ENCODE measurements at regions not wholly inside any gene's neighbourhood (a gene's known extent, or its start where the extent isn't known, plus 50 kb on each side); places are given as distances from the start of the nearest gene placed in this dataset.
"Not testable (repeated sequence)": the region's sequence is repeated elsewhere in the genome, so short reads cannot be mapped to it uniquely, and the experiment has no call there.

GRCh38 chr15:39238443-39238842 lies 342.4 kb upstream of the THBS1 start:
- no peak for DNase-seq (ENCODE audit: low read depth, low spot score)

- no peak for DNase-seq (ENCODE audit: low read depth, low spot score)
These were observed 341.3 kb upstream of the THBS1 start for GRCh38 chr15:39239562-39239961.

- DNase-seq (ENCODE audit: low read depth, low spot score): no peak
These were observed 338.5 kb upstream of the THBS1 start for GRCh38 chr15:39242345-39242744.

- DNase-seq (ENCODE audit: low read depth, low spot score): no peak
These were observed 337.5 kb upstream of the THBS1 start for GRCh38 chr15:39243396-39243795.

- no peak for DNase-seq (ENCODE audit: low read depth, low spot score)
These were observed 336.1 kb upstream of the THBS1 start for GRCh38 chr15:39244776-39245175.

GRCh38 chr15:39246523-39246922 lies 334.4 kb upstream of the THBS1 start:
- DNase-seq (ENCODE audit: low read depth, low spot score): no peak

- no peak for DNase-seq (ENCODE audit: low read depth, low spot score)
These were observed 333.3 kb upstream of the THBS1 start for GRCh38 chr15:39247574-39247973.

DNA sequence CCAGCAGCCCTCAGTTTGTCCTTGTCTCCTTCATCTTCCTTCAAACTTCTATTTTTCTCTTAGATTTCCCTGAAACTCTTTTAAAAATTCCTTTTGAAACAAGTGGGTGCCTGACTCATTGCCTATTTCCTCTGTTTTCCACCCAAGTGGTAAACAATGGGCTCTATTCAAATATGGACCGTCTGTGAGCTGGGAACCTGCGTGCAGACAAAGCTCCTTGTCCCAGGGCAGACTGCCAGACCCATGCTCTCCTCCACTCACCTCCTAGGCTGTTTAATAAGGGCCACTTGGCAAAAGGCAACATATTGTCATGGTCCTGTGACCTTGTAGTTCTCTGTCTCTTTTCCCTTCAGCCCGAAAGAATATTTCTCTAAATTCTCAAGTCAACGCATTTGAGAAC lies 332.7 kb upstream of the THBS1 start:
- no peak for DNase-seq (ENCODE audit: low read depth, low spot score)

- DNase-seq (ENCODE audit: low read depth, low spot score): no peak
These were observed 330.9 kb upstream of the THBS1 start for GRCh38 chr15:39250001-39250400.

GRCh38 chr15:39250460-39251186 lies 330.3 kb upstream of the THBS1 start:
- no peak for DNase-seq (ENCODE audit: low read depth, low spot score)

GRCh38 chr15:39251413-39252133 lies 329.3 kb upstream of the THBS1 start:
- DNase-seq (ENCODE audit: low read depth, low spot score): no peak

DNA sequence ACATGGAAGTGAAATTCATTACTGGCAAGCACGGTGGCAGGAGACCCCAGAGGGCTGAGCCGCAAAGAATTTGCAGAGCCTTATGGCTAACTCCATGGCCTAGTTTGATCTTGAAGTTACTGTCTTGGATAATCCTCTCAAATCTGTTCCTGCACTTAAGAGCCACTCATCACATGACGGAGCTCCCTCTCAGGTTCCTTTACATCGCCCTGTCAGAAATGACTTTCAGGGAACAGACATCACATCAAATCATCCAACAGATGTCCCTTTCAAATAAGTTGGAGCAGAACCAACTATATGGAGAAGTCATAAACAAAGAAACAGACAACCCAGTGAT lies 328.8 kb upstream of the THBS1 start:
- no peak for DNase-seq (ENCODE audit: low read depth, low spot score)

GRCh38 chr15:39253552-39253951 lies 327.3 kb upstream of the THBS1 start:
- no peak for DNase-seq (ENCODE audit: low read depth, low spot score)

GRCh38 chr15:39254181-39254580 lies 326.7 kb upstream of the THBS1 start:
- no peak for DNase-seq (ENCODE audit: low read depth, low spot score)

- DNase-seq (ENCODE audit: low read depth, low spot score): no peak
These were observed 325.1 kb upstream of the THBS1 start for GRCh38 chr15:39255760-39256159.

DNA sequence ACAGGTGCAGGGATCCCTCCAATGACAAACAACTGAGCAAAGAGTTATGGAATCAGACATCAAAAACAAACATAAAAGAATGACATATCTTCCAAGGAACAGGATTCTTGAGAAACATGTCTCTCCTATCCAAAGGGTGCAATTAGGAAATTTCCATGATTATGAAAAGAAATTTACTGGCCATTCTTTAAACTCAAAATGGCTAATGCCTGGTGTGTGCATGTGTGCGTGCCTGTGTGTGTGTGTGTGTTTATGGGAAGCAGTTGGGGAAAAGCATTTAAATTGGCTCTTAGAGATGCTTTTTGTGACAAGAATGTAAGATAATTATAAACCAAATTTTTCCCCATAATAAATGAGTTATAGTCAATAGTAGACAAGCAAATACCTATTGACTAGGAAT lies 320.5 kb upstream of the THBS1 start:
- DNase-seq (ENCODE audit: low read depth, low spot score): no peak

DNA sequence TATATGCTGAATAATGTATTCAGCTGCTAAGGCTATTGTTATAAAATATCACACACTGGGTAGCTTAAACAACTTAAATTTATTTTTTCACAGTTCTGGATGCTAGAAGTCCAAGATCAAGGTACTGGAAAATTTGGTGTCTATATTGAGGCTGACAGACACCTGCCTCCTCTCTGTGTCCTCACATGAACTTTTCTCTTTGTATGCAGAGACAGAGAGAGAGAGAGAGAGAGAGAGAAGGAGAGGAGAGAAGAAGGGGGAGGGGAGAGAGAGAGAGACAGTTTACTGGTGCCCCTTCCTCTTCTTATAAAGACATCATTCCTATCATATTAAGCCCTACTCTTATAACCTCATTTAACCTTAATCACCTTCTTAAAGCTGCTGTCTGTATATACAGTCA lies 320.1 kb upstream of the THBS1 start:
- no peak for DNase-seq (ENCODE audit: low read depth, low spot score)

- DNase-seq (ENCODE audit: low read depth, low spot score): not testable (repeated sequence)
These were observed 319.3 kb upstream of the THBS1 start for GRCh38 chr15:39261397-39262183.

DNA sequence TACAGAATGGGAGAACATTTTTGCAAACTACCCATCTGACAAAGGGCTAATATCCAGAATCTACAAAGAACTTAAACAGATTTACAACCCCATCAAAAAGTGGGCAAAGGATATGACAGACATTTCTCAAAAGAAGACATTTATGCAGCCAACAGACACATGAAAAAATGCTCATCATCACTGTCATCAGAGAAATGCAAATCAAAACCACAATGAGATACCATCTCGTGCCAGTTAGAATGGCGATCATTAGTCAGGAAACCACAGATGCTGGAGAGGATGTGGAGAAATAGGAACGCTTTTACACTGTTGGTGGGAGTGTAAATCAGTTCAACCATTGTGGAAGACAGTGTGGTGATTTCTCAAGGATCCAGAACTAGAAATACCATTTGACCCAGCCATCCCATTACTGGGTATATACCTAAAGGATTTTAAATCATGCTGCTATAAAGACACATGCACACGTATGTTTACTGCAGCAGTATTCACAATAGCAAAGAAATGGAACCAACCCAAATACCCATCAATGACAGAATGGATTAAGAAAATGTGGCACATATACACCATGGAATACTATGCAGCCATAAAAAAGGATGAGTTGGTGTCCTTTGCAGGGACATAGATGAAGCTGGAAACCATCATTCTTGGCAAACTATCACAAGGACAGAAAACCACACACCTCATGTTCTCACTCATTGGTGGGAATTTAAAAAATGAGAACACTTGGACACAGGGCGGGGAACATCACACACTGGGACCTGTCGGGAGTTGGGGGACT lies 317.7 kb upstream of the THBS1 start:
- not testable (repeated sequence) for DNase-seq (ENCODE audit: low read depth, low spot score)

GRCh38 chr15:39265261-39265660 lies 315.6 kb upstream of the THBS1 start:
- no peak for DNase-seq (ENCODE audit: low read depth, low spot score)

DNA sequence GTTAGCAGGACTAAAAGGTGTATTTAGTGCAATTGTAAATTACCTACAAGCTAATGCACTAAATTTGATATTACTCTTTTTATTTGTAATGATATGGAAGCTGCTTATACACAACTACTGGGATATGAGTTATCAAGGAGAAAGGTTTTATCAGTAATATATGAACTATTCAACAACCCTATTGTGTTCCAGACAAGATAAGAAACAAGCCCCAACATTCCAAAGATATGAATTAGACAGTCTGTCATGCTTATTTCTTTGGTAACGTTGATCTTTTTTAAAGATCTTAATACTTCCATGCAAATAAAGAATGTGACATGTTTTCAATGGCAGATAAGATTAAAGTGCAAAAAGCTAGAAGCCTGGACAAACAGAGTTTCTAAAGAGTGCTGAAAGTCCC lies 314.0 kb upstream of the THBS1 start:
- no peak for DNase-seq (ENCODE audit: low read depth, low spot score)

DNA sequence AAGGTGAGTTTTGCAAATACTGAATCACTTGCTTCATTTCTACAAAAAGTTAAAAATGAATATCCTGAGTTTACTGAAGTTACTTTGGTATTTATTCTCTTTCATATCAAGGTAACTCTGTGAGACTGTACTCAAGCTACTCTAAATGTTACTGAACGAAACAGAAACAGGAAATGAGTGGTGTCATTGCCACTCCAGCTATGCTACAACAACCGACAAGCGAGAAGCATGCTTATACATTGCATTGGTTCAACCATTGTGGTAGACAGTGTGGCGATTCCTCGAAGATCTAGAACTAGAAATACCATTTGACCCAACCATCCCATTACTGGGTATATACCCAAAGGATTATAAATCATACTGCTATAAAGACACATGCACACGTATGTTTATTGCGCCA lies 313.2 kb upstream of the THBS1 start:
- no peak for DNase-seq (ENCODE audit: low read depth, low spot score)
